GM23248 (cell line): ENCODE measurements at regions not wholly inside any gene's neighbourhood (a gene's known extent, or its start where the extent isn't known, plus 50 kb on each side); places are given as distances from the start of the nearest gene placed in this dataset.

Experiments used
- DNase-seq: peaks from one replicate; pipeline ENCODE4 v3.0.0-alpha.2; 2015
- H2AFZ ChIP-seq: fragments of 200-600 bp; sonication (generic); 2 replicates; pipeline ENCODE4 v1.6.1; 2016; ENCODE audit warnings: antibody characterized with exemption
- H3F3A ChIP-seq: fragments of 200-600 bp; sonication (generic); 2 replicates; pipeline ENCODE4 v1.6.1; 2016; ENCODE audit warnings: mild to moderate bottlenecking, antibody characterized with exemption, mixed run types; ENCODE audit not compliant: insufficient read depth
- H3K27ac ChIP-seq: fragments of 200-600 bp; sonication (generic); 2 replicates; pipeline ENCODE4 v1.5.1; 2016; ENCODE audit warnings: mild to moderate bottlenecking
- H3K27me3 ChIP-seq: fragments of 200-600 bp; sonication (generic); replicated peaks from 2 replicates; pipeline ENCODE4 v1.6.1; 2016; ENCODE audit warnings: mild to moderate bottlenecking; ENCODE audit not compliant: insufficient read depth
- H3K36me3 ChIP-seq: fragments of 200-600 bp; sonication (generic); 2 replicates; pipeline ENCODE4 v1.6.1; 2016; ENCODE audit warnings: low read depth, mild to moderate bottlenecking
- H3K4me1 ChIP-seq: fragments of 200-600 bp; sonication (generic); 2 replicates; pipeline ENCODE4 v1.6.1; 2016; ENCODE audit warnings: mild to moderate bottlenecking; ENCODE audit not compliant: insufficient read depth
- H3K4me2 ChIP-seq: fragments of 200-600 bp; sonication (generic); one replicate; pipeline ENCODE4 v1.6.1; 2016; ENCODE audit warnings: mild to moderate bottlenecking; ENCODE audit not compliant: unreplicated experiment
- H3K4me3 ChIP-seq: fragments of 200-600 bp; sonication (generic); 2 replicates; pipeline ENCODE4 v1.5.1; 2016; ENCODE audit warnings: mild to moderate bottlenecking
- H3K79me2 ChIP-seq: fragments of 200-600 bp; sonication (generic); 2 replicates; pipeline ENCODE4 v1.6.1; 2016; ENCODE audit warnings: mild to moderate bottlenecking; ENCODE audit not compliant: insufficient read depth
- H3K9ac ChIP-seq: fragments of 200-600 bp; sonication (generic); 2 replicates; pipeline ENCODE4 v1.6.1; 2016; ENCODE audit warnings: mild to moderate bottlenecking
- H3K9me2 ChIP-seq: fragments of 200-600 bp; sonication (generic); 2 replicates; pipeline ENCODE4 v1.6.1; 2016; ENCODE audit warnings: mixed run types, mild to moderate bottlenecking, moderate library complexity; ENCODE audit not compliant: insufficient read depth
- H3K9me3 ChIP-seq: fragments of 200-600 bp; sonication (generic); one replicate; pipeline ENCODE4 v1.6.1; 2017; ENCODE audit warnings: low read depth
- H4K20me1 ChIP-seq: fragments of 200-600 bp; sonication (generic); 2 replicates; pipeline ENCODE4 v1.6.0; 2016; ENCODE audit not compliant: insufficient read depth
- EZH2 ChIP-seq: fragments of 200-600 bp; sonication (generic); IDR thresholded peaks from 2 replicates; pipeline ENCODE4 v1.6.1; 2018; ENCODE audit warnings: antibody characterized with exemption, mild to moderate bottlenecking; ENCODE audit not compliant: insufficient read depth, poor library complexity, severe bottlenecking
- EZH2phosphoT487 ChIP-seq: fragments of 200-600 bp; sonication (generic); IDR thresholded peaks from 2 replicates; pipeline ENCODE4 v1.6.1; 2018; ENCODE audit warnings: antibody characterized with exemption, moderate library complexity, mild to moderate bottlenecking, low read depth; ENCODE audit not compliant: insufficient read depth
- WGBS, 2 experiments: methylation state at CpG; one replicate each; pipeline ENCODE4 v1.1.6; 2015 to 2017; ENCODE audit warnings: low lambda C conversion rate in 2 of 2, low coverage in 1 of 2; ENCODE audit errors: missing lambda C conversion rate in 2 of 2; 5-methylcytosine and 5-hydroxymethylcytosine counted together
- in situ Hi-C: fragments of 300-500 bp; cut with MboI; formaldehyde crosslinking; loops from 2 replicates; pipeline ENCODE4 v1.15.0; 2020

DNA sequence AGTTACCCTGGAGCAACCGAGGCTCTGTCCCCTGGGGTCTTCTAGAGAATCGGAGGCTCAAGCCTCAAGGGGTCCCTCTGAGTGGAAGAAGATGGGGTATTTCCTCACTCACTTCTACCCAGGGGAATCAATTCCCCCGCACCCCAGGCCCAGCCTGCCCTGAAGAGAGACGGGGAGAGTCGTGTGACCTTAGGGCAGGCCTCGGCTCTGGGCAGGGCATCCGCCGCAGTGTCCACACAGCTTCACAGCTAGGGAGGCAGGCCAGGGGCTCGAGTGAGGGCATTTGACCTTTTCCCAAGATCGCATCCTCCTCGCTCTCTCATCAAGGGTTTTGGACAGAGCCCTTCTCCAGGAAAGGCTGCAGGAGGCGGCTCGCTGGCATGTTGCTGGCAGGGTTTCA lies 57.9 kb upstream of the CNOT6 start:
- no peaks in the 10 kb centered on the region for H3K9me3 ChIP-seq
- no peak overlapping the region for H3K9ac ChIP-seq
- 48 to 54% methylated on average over 13 of the region's 13 CpGs for WGBS, 2 experiments
- H3K4me1 ChIP-seq = no peaks in the 10 kb centered on the region
- no peak overlapping the region for H2AFZ ChIP-seq
- in situ Hi-C loops = no loop called here
- no peak for DNase-seq
- H3K79me2 ChIP-seq = no peaks in the 10 kb centered on the region
- H4K20me1 ChIP-seq = no peaks in the 10 kb centered on the region
- no peaks in the 10 kb centered on the region for H3F3A ChIP-seq
- no peak overlapping the region for H3K4me2 ChIP-seq
- no peaks in the 10 kb centered on the region for H3K36me3 ChIP-seq
- H3K9me2 ChIP-seq = no peaks in the 10 kb centered on the region
- H3K4me3 ChIP-seq = no peak overlapping the region
- no peak overlapping the region for H3K27ac ChIP-seq
- peaks cover 5% of the 10 kb centered on the region; the same call in 1 of the 2 replicates for H3K27me3 ChIP-seq
- TF ChIP-seq EZH2phosphoT487 (no peak), EZH2 (no peak)

DNA sequence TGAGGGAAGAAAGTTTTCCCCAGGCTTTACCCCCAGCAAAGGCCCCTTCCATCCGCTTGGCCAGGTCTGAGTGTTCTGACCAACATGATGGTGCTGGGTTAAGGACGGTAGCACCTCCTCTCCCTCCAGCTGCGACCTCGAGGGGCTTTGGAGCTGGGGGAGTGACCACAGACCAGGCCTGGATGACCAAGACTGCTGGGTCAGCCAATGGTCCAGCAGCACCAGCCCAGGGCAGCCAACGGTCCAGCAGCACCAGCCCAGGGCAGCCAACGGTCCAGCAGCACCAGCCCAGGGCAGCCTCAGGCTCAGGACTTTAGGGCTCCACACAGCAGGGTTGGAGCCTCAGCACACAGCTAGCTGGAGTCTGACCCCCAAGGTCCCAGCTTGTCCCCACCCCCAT lies 57.2 kb upstream of the CNOT6 start:
- Histone ChIP-seq H4K20me1 (no peaks in the 10 kb centered on the region), H3K79me2 (no peaks in the 10 kb centered on the region), H3K36me3 (no peaks in the 10 kb centered on the region), H3K27me3 (peaks cover 7% of the 10 kb centered on the region; the same call in 1 of the 2 replicates), H3K4me2 (no peak overlapping the region), H3K27ac (no peak overlapping the region), H3K9me2 (no peaks in the 10 kb centered on the region), H3K9me3 (no peaks in the 10 kb centered on the region), H3F3A (no peaks in the 10 kb centered on the region), H3K4me3 (no peak overlapping the region), H2AFZ (no peak overlapping the region), H3K4me1 (no peaks in the 10 kb centered on the region), H3K9ac (no peak overlapping the region)
- 30 to 36% methylated on average over 5 to 6 of the region's 6 CpGs for WGBS, 2 experiments
- DNase-seq = no peak
- in situ Hi-C loops = no loop called here
- TF ChIP-seq EZH2 (no peak), EZH2phosphoT487 (no peak)

DNA sequence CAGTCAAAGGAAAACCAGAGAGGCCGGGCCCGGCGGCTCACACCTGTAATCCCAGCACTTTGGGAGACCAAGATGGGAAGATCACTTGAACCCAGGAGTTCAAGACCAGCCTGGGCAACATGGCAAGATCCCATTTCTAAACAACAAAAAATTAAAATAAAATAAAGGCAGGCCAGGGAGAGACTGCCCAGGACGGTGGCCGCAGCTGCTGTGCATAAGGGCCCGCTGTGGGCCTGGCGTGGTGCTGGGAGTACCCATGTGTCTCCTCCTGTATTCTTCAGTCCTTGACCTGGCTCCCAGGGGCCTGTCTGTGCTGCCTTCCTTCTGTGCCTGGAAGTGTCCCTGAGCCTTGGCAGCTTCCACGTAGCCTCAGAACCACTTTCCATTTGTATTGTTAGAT lies 56.8 kb upstream of the CNOT6 start:
- Histone ChIP-seq H3F3A (no peaks in the 10 kb centered on the region), H3K27ac (no peak overlapping the region), H3K36me3 (no peaks in the 10 kb centered on the region), H3K9me2 (no peaks in the 10 kb centered on the region), H3K9ac (no peak overlapping the region), H3K4me2 (no peak overlapping the region), H2AFZ (no peak overlapping the region), H3K9me3 (no peaks in the 10 kb centered on the region), H3K79me2 (no peaks in the 10 kb centered on the region), H3K27me3 (peaks cover 7% of the 10 kb centered on the region; the same call in 1 of the 2 replicates), H4K20me1 (no peaks in the 10 kb centered on the region), H3K4me3 (no peak overlapping the region), H3K4me1 (no peaks in the 10 kb centered on the region)
- in situ Hi-C loops = no loop called here
- no peak for TF ChIP-seq EZH2phosphoT487
- 49 to 64% methylated on average over 8 of the region's 8 CpGs for WGBS, 2 experiments
- DNase-seq = no peak

DNA sequence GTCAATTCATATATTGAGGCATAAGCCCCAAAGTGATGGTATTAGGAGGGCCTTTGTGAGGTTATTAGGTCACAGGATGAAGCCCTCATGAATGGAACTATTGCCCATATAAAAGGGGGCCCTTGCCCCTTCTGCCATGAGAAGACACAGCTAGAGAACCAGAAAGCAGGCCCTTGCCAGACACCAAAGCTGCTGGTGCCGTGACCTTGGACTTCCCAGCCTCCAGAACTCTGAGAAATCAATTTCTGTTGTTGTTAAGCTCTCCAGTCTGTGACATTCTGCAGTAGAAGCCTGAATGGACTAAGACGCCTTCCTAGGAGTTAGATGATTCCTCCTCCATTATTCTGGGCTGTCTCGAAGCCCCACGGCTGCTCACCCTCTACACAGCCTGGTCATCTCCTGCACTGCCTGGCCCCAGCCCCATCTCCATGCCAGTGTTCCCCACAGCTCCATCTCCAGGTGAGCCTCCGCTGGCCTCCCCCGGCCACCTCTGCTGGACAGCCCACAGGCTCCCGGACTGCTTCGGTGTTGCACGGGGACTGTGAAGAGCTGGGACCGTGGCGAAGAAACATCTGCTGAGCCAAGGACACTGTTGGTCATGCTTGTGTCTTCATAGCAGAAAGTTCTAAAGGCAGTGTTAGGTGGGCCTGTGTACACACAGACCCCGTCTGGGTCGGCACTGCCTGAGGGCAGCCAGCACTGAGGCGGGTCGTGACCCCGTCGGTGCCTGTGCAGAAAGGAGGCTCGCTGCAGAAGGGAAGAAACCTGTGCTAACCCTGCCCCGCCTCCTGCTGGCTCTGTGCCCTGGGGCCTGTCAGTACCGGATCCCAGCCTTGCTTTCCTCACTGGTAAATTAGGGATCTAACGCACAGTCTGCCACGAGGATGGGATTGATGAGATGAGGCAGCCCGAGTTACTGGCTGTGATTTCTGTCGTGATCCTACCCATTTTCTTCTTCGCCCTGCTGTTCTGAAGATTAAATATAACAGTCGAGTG lies 55.1 kb upstream of the CNOT6 start:
- Histone ChIP-seq H2AFZ (no peak overlapping the region), H3F3A (no peaks in the 10 kb centered on the region), H3K4me2 (no peak overlapping the region), H3K79me2 (no peaks in the 10 kb centered on the region), H3K4me3 (no peak overlapping the region), H3K9me2 (no peaks in the 10 kb centered on the region), H4K20me1 (no peaks in the 10 kb centered on the region), H3K9ac (no peak overlapping the region), H3K9me3 (no peaks in the 10 kb centered on the region), H3K4me1 (no peaks in the 10 kb centered on the region), H3K27ac (no peak overlapping the region), H3K27me3 (peaks cover 7% of the 10 kb centered on the region; the same call in 1 of the 2 replicates), H3K36me3 (no peaks in the 10 kb centered on the region)
- 73% methylated on average over 26 of the region's 26 CpGs for WGBS, 2 experiments
- no peak for DNase-seq
- in situ Hi-C loops = no loop called here
- TF ChIP-seq EZH2 (no peak), EZH2phosphoT487 (no peak)
